ENCODE measurements at regions not wholly inside any gene's neighbourhood (a gene's known extent, or its start where the extent isn't known, plus 50 kb on each side); places are given as distances from the start of the nearest gene placed in this dataset.

GRCh38 chr16:65783709-65784474 lies 582.6 kb upstream of the CDH5 start:
- TF ChIP-seq, protein P1, sequence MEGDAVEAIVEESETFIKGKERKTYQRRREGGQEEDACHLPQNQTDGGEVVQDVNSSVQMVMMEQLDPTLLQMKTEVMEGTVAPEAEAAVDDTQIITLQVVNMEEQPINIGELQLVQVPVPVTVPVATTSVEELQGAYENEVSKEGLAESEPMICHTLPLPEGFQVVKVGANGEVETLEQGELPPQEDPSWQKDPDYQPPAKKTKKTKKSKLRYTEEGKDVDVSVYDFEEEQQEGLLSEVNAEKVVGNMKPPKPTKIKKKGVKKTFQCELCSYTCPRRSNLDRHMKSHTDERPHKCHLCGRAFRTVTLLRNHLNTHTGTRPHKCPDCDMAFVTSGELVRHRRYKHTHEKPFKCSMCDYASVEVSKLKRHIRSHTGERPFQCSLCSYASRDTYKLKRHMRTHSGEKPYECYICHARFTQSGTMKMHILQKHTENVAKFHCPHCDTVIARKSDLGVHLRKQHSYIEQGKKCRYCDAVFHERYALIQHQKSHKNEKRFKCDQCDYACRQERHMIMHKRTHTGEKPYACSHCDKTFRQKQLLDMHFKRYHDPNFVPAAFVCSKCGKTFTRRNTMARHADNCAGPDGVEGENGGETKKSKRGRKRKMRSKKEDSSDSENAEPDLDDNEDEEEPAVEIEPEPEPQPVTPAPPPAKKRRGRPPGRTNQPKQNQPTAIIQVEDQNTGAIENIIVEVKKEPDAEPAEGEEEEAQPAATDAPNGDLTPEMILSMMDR (IDR thresholded peaks at IDR 0.05; ENCODE audit: low read depth, low read length, poor library complexity, severe bottlenecking), result no peak
- TF ChIP-seq EZH2phosphoT487 (IDR thresholded peaks at IDR 0.05; ENCODE audit: borderline replicate concordance, low read length), result no peak

Data from DOHH2 (cell line).